A673 (cell line): ENCODE measurements at regions not wholly inside any gene's neighbourhood (a gene's known extent, or its start where the extent isn't known, plus 50 kb on each side); places are given as distances from the start of the nearest gene placed in this dataset.

Experiments
- CTCF ChIP-seq: fragments of 300-800, 200-600 bp; sonication (generic); conservative IDR thresholded peaks from 2 replicates; pipeline ENCODE4 v1.5.1; 2017; ENCODE audit warnings: low read depth, mild to moderate bottlenecking, antibody characterized with exemption, low read length, moderate library complexity, mixed read lengths
- EZH2 ChIP-seq: fragments of 200-600 bp; sonication (generic); IDR thresholded peaks from 2 replicates; pipeline ENCODE4 v1.6.1; 2017; ENCODE audit warnings: borderline replicate concordance, low read depth, mild to moderate bottlenecking, mixed read lengths, antibody characterized with exemption, low read length; ENCODE audit not compliant: poor library complexity, severe bottlenecking

GRCh38 chr1:62384276-62385005 is 52.4 kb upstream of the USP1 start:
- TF ChIP-seq EZH2 (no peak), CTCF (no peak)
